GM19240 (cell line): ENCODE measurements at regions not wholly inside any gene's neighbourhood (a gene's known extent, or its start where the extent isn't known, plus 50 kb on each side); places are given as distances from the start of the nearest gene placed in this dataset.
"Not testable (repeated sequence)": the region's sequence is repeated elsewhere in the genome, so short reads cannot be mapped to it uniquely, and the experiment has no call there.

Source experiments
- DNase-seq: peaks from one replicate; pipeline ENCODE4 v3.0.0; 2011; ENCODE audit warnings: low spot score; ENCODE audit not compliant: insufficient read length

DNA sequence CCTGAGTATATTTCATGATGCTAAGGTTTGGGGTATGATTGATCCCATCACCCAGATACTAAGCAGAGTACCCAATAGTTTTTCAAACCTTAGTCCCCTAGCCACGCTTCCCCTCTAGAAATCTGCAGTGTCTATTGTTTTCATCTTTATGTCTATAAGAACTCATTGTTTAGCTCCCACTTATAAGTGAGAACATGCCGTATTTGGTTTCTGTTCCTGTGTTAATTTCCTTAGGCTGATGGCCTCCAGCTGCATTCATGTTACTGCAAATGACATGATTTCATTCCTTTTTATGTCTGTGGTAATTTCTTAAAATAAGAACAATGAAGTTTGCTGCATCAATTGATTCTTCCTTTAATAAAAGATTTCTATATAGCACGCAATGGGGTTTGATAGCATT is 301.3 kb downstream of the PLPP3 start:
- DNase-seq = no peak

GRCh38 chr1:56268519-56269140 is 310.7 kb downstream of the PLPP3 start:
- no peak for DNase-seq

GRCh38 chr1:56267611-56268010 is 311.8 kb downstream of the PLPP3 start:
- DNase-seq = no peak

DNA sequence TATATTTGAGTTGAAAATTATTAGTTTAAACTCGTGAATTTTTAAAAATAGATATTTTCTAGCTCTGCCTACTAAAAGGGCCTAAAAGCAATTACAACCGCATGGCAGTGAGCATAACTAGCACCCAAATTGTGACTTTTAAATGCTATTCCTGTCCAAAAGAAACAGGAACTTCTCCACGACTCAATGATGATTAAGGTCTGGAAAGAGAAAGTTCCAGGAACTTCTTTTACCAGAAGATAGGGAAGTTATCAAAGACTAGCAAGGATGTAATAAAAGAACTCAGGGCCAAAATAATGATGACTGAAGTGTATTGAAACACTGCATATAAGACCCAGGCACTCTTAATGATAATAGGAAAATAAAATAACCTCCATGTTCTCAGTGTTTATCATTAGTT is 313.0 kb downstream of the PLPP3 start:
- DNase-seq = no peak

DNA sequence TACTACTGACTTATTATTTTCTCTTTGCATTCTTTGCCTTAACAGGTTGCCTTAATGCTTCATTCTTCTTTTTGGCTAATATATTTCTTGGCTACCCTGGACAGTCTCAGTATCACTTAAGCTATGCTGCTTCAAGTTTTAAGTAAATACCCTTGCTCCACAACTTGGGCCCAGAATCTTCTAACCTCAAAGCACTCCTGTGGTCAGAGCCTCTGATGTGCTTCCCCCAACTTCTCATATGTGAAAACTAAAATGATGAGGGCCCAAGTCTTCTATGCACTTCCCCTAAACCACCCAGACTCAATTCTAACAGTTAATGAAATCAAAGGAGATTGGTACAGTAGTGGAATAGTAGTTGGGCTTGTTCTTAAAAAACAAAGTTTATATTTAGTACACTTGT is 314.1 kb downstream of the PLPP3 start:
- DNase-seq = no peak

- no peak for DNase-seq
These were observed 315.5 kb downstream of the PLPP3 start for GRCh38 chr1:56263908-56264307.

DNA sequence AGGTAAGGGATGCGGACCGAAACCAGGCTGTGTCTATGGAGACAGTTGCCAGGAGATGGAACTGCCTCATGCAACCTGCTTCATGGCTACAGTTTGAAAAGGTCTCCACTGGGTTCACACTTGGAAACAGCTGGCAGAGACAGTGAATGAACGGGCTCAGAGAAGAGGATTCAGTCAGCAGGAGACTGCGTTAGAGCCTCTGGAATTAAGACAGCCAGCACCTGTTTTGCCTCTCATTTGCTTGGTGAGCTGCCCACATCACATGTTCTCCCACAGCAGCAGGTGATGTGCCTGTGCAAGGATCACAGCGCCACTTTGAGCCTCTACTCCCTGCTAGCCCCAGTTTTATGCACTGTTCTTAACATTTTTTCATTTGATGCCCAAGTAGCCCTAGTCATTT is 321.0 kb downstream of the PLPP3 start:
- DNase-seq = no peak

DNA sequence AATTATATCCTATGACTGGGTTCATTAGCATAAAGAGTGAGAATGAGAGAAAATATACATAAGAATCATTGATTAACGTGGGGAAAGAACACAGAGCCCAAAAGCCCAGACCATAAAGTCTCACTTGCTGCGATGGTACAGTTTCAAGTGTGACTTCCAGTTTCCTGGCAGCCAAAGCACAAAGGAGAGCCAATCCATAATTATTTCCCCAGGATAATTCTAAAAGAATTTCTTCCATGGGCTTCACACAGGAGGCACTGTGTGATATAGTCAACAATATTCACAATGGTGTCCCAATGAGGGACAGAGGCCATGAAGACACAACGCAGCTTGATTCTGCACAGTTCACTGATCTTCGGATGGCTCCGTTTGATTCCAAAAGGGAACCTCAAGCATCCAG is 321.6 kb downstream of the PLPP3 start:
- DNase-seq = no peak

DNA sequence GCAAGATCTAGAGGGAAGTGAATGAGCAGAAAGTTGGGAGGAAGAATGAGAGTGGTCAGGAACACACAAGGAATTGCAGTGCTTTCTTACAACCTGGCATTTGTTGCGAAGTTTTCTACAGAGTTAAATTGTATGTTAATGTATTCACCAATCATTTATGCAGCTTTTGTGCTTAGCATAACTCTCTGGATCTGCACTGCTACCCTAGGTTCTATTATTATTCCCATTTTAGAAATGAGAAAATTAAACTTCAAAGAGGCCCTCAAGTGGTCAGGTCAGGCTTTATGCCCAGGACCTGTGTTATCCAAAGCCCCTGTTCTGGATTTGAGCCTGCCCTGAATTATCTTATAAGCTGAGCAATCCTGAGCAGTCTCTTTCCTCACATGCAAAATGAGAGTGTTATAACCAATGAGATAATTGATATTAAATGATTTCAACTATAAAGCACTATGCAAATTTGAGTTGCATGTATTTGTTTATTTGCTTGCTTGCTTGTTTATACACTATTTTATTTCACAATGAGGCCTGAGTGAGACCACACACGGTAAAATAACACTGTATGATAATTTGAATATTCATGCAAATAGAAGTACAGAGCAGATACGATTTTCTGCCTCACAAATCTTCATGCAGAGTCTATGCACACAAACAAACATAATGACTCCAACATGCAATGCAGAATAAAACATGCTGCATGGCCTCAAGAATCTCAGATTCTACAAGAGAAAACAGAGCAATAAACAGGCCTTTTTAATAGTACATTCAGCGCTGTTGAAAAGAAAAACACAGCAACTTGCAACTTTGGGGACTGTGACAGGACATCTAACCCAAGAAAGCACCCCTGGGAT is 323.0 kb downstream of the PLPP3 start:
- DNase-seq = no peak

DNA sequence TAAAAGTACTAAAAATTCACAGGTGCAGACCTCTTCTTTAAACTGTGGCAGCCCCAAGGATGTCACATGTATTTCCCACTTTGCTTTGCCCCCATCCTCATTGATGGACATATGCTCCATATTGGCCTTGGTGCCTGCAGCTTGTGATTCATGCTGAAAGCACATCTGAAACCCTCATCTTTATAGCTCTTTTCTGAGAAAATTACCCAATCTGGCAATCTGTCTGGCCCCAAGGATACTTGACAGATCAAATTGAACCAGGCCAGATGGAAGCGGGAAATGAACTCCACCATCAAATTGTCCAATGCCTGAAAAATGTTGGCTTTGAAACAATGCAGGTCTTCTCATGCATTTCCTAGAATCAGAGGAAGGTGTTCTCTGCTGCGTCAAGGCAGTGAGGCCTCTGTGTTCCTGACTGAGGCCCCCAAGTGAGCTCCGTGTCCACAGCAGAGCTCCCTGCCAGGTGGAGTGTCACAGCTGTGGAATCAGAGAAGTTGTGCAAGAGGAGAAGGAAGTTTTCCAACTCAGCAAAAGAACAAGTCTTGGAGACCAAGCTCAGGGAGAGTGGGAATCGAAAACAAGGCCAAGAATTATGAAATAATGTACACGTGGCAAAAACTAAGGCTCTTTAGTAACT is 323.7 kb downstream of the PLPP3 start:
- DNase-seq = no peak

DNA sequence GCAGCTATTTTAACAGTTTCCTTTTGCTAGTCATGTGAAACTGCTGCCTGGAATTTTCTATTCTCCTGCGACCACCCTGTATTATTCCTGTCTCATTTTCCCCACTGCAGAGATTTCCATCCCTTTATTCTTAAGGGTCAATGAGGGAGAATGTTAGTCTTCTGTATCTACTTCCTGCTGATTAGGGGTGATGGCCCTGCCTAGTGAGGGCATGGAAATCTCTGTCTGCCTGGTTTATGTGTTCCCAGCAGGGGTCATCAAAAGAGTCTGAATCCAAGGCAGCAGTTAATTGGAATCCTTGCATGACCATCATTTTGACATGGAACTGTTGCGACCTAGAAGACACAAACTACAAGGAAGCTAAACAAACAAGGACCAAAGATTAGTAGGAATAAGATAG is 325.2 kb downstream of the PLPP3 start:
- no peak for DNase-seq

- DNase-seq = no peak
These were observed 328.6 kb downstream of the PLPP3 start for GRCh38 chr1:56250809-56251208.

GRCh38 chr1:56249234-56249633 is 330.1 kb downstream of the PLPP3 start:
- DNase-seq = no peak

GRCh38 chr1:56248138-56248537 is 331.2 kb downstream of the PLPP3 start:
- DNase-seq = no peak

GRCh38 chr1:56246726-56247125 is 332.6 kb downstream of the PLPP3 start:
- DNase-seq = not testable (repeated sequence)

DNA sequence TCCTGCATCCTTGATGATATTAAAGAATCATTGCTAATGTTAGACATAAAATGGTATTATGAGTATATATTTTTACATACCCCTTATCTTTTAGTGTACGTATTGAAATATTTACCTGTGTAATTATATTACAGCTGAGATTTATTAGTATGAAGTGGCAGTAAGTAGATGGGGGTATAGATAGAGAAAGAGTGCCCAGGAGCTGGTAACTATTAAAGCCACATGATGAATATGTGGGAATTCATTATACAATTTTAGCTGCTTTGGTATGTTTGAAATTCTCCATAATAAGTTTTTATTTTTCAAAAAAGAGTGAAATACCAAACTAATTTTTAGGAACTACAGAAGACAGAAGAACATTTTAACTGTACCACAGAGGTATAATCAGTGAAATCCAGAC is 339.0 kb downstream of the PLPP3 start:
- no peak for DNase-seq

DNA sequence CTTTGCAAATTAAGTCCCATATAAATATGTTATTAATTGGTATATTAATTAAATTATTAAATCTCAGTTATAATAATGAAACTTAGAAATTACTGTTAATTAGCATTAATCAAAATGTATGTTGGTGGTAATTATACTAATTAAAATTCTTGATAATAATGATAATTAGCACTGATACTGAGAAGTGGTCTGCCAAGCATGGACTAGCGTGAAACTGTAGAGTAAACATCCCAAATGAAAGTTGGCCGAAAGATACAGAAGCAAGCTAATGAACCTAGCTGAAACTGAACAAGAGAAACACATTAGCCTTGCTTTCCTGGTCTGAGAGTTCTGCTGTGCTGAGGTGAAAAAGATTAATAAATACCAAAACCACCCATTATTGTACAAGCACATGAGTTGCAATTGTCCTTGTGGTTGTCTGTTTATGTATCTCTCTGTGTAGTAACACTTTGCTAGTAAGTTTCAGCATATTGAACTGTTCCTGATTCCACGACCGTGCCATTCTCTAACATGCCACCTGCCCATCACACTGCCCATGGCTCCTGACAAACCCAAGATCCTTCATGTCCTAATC is 341.8 kb downstream of the PLPP3 start:
- no peak for DNase-seq

DNA sequence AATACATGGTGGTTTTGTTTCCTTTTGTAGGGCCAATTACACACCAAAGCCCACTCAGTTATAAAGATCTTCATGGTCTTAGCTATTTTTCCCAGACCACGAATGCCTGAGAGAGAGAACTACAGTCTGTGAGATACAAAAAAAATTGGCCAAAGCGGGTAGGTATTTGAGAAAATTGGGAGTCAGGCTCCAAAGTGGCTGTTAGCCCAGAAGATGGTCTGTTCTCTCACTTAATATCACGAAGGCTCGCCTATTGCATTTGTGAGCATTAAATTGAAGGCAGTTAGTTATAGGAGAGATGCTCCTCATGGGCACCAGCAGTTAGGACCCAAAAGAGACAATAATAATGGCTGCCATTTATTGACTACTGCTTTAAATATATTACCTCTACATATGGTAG is 342.7 kb downstream of the PLPP3 start:
- no peak for DNase-seq

- no peak for DNase-seq
These were observed 343.4 kb downstream of the PLPP3 start for GRCh38 chr1:56235909-56236510.

DNA sequence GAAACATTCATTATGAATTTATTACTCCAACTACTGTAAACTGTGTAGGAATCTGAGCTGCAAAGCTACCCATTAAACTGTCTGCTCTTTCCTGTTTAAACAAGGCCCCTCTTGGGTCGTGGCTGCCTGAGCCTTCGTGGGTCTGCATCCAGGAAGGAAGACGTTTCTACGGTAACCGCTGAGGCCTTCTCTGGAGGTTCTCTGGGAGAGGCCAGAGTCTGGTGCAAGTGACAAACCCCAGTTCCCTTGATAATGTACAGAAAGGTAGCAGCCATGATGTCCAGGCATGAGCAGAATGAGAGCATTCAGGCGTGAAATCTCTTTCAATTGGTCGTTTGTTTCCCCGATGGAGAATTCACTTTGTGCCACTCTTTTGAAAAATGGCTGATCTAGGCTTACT is 350.2 kb downstream of the PLPP3 start:
- no peak for DNase-seq

GRCh38 chr1:56227886-56228285 is 351.5 kb downstream of the PLPP3 start:
- no peak for DNase-seq

DNA sequence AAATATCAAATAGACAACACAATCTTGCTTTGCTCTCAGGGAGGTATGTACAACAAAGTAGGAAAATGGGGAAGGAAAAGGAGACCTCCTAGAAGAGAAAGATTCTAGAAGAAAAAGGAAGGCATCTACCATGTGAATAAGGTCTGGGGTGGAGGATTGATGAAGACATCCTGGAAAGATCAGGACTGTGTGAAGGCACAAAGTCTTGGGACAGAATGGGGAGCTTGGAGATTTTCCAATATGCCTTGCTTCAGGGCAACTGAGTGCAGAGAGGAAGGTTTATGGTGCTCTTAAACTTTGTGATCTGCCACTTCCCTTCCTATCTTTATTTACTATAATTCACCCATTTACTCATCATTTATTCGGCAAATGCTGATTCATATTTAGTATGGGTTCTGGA is 352.0 kb downstream of the PLPP3 start:
- DNase-seq = no peak
